GM18498 (cell line): ENCODE measurements at regions not wholly inside any gene's neighbourhood (a gene's known extent, or its start where the extent isn't known, plus 50 kb on each side); places are given as distances from the start of the nearest gene placed in this dataset.
"Not testable (repeated sequence)": the region's sequence is repeated elsewhere in the genome, so short reads cannot be mapped to it uniquely, and the experiment has no call there.

Experiments
- ATAC-seq: cut with Tn5 transposase; IDR thresholded peaks from one replicate; pipeline ENCODE4 v1.9.1; 2021; ENCODE audit warnings: mild to moderate bottlenecking, moderate library complexity; ENCODE audit not compliant: unreplicated experiment

GRCh38 chr4:101730291-101731117 lies 60.0 kb upstream of the BANK1 start:
- ATAC-seq: peak; percentile 83

GRCh38 chr4:101727238-101727637 lies 63.3 kb upstream of the BANK1 start:
- no peak for ATAC-seq

GRCh38 chr4:101724093-101724492 lies 66.4 kb upstream of the BANK1 start:
- peak; percentile 72 for ATAC-seq

GRCh38 chr4:101718810-101719209 lies 71.7 kb upstream of the BANK1 start:
- no peak for ATAC-seq

- no peak for ATAC-seq
Measured at GRCh38 chr4:101711590-101712260, 78.8 kb upstream of the BANK1 start.

GRCh38 chr4:101710806-101711205 lies 79.7 kb upstream of the BANK1 start:
- no peak for ATAC-seq

GRCh38 chr4:101708293-101709039 lies 82.1 kb upstream of the BANK1 start:
- ATAC-seq: no peak

- ATAC-seq: no peak
Measured at GRCh38 chr4:101707596-101707995, 82.9 kb upstream of the BANK1 start.

GRCh38 chr4:101706535-101707057 lies 83.9 kb upstream of the BANK1 start:
- no peak for ATAC-seq

GRCh38 chr4:101701551-101701950 lies 89.0 kb upstream of the BANK1 start:
- no peak for ATAC-seq

- ATAC-seq: no peak
Measured at GRCh38 chr4:101699441-101700124, 90.9 kb upstream of the BANK1 start.

- ATAC-seq: no peak
Measured at GRCh38 chr4:101697266-101697665, 93.3 kb upstream of the BANK1 start.

GRCh38 chr4:101696276-101697010 lies 94.1 kb upstream of the BANK1 start:
- ATAC-seq: no peak

GRCh38 chr4:101695176-101695575 lies 95.4 kb upstream of the BANK1 start:
- no peak for ATAC-seq

- ATAC-seq: not testable (repeated sequence)
Measured at GRCh38 chr4:101694403-101694802, 96.1 kb upstream of the BANK1 start.

- ATAC-seq: peak; percentile 81
Measured at GRCh38 chr4:101693842-101694398, 96.6 kb upstream of the BANK1 start.

- ATAC-seq: no peak
Measured at GRCh38 chr4:101689220-101689619, 101.3 kb upstream of the BANK1 start.

GRCh38 chr4:101685126-101685525 lies 105.4 kb upstream of the BANK1 start:
- no peak for ATAC-seq

GRCh38 chr4:101682946-101683345 lies 107.6 kb upstream of the BANK1 start:
- no peak for ATAC-seq

- no peak for ATAC-seq
Measured at GRCh38 chr4:101678180-101678579, 112.3 kb upstream of the BANK1 start.
